ENCODE measurements at regions not wholly inside any gene's neighbourhood (a gene's known extent, or its start where the extent isn't known, plus 50 kb on each side); places are given as distances from the start of the nearest gene placed in this dataset.
"Not testable (repeated sequence)": the region's sequence is repeated elsewhere in the genome, so short reads cannot be mapped to it uniquely, and the experiment has no call there.

GRCh38 chr16:63652091-63652490 is 1469.8 kb downstream of the CDH11 start:
- no CpG with 5 or more reads among the region's 1 CpG for WGBS (ENCODE audit: insufficient coverage, low lambda C conversion rate)
- Histone ChIP-seq H3K27ac (ENCODE audit: low read length) (no peak overlapping the region), H3K9me3 (ENCODE audit: control insufficient read depth, low read depth, low read length) (no peaks in the 10 kb centered on the region), H3K36me3 (ENCODE audit: control insufficient read depth, insufficient read depth, low read length) (no peaks in the 10 kb centered on the region), H3K27me3 (ENCODE audit: control insufficient read depth, insufficient read depth, low read length) (no peaks in the 10 kb centered on the region), H3K4me1 (ENCODE audit: control insufficient read depth, insufficient read depth, low read length) (no peaks in the 10 kb centered on the region), H3K4me3 (ENCODE audit: low read length) (no peak overlapping the region)
- DNase-seq, result no peak

GRCh38 chr16:63650550-63650949 is 1471.3 kb downstream of the CDH11 start:
- H3K9me3 ChIP-seq (ENCODE audit: control insufficient read depth, low read depth, low read length), result no peaks in the 10 kb centered on the region
- no peak overlapping the region for H3K27ac ChIP-seq (ENCODE audit: low read length)
- H3K27me3 ChIP-seq (ENCODE audit: control insufficient read depth, insufficient read depth, low read length), result no peaks in the 10 kb centered on the region
- DNase-seq, result no peak
- H3K4me1 ChIP-seq (ENCODE audit: control insufficient read depth, insufficient read depth, low read length), result no peaks in the 10 kb centered on the region
- H3K4me3 ChIP-seq (ENCODE audit: low read length), result no peak overlapping the region
- H3K36me3 ChIP-seq (ENCODE audit: control insufficient read depth, insufficient read depth, low read length), result no peaks in the 10 kb centered on the region
- WGBS (ENCODE audit: insufficient coverage, low lambda C conversion rate), result no CpG with 5 or more reads among the region's 4 CpGs

GRCh38 chr16:63633706-63634445 is 1488.0 kb downstream of the CDH11 start:
- not testable (repeated sequence) for H3K4me1 ChIP-seq (ENCODE audit: control insufficient read depth, insufficient read depth, low read length); H3K9me3 ChIP-seq (ENCODE audit: control insufficient read depth, low read depth, low read length); H3K27ac ChIP-seq (ENCODE audit: low read length); DNase-seq; H3K36me3 ChIP-seq (ENCODE audit: control insufficient read depth, insufficient read depth, low read length); H3K27me3 ChIP-seq (ENCODE audit: control insufficient read depth, insufficient read depth, low read length); H3K4me3 ChIP-seq (ENCODE audit: low read length)
- WGBS (ENCODE audit: insufficient coverage, low lambda C conversion rate), result no CpG with 5 or more reads among the region's 10 CpGs

GRCh38 chr16:63629272-63629671 is 1492.6 kb downstream of the CDH11 start:
- no peak overlapping the region for H3K4me3 ChIP-seq (ENCODE audit: low read length)
- H3K9me3 ChIP-seq (ENCODE audit: control insufficient read depth, low read depth, low read length), result no peaks in the 10 kb centered on the region
- DNase-seq, result no peak
- no peaks in the 10 kb centered on the region for H3K27me3 ChIP-seq (ENCODE audit: control insufficient read depth, insufficient read depth, low read length)
- no peaks in the 10 kb centered on the region for H3K36me3 ChIP-seq (ENCODE audit: control insufficient read depth, insufficient read depth, low read length)
- no peaks in the 10 kb centered on the region for H3K4me1 ChIP-seq (ENCODE audit: control insufficient read depth, insufficient read depth, low read length)
- H3K27ac ChIP-seq (ENCODE audit: low read length), result no peak overlapping the region

- DNase-seq, result no peak
- no peak overlapping the region for H3K4me3 ChIP-seq (ENCODE audit: low read length)
- H3K4me1 ChIP-seq (ENCODE audit: control insufficient read depth, insufficient read depth, low read length), result no peaks in the 10 kb centered on the region
- H3K27ac ChIP-seq (ENCODE audit: low read length), result no peak overlapping the region
- H3K27me3 ChIP-seq (ENCODE audit: control insufficient read depth, insufficient read depth, low read length), result no peaks in the 10 kb centered on the region
- H3K9me3 ChIP-seq (ENCODE audit: control insufficient read depth, low read depth, low read length), result no peaks in the 10 kb centered on the region
- no peaks in the 10 kb centered on the region for H3K36me3 ChIP-seq (ENCODE audit: control insufficient read depth, insufficient read depth, low read length)
These were observed 1493.1 kb downstream of the CDH11 start for GRCh38 chr16:63628812-63629211.

- H3K27ac ChIP-seq (ENCODE audit: low read length), result no peak overlapping the region
- H3K9me3 ChIP-seq (ENCODE audit: control insufficient read depth, low read depth, low read length), result no peaks in the 10 kb centered on the region
- no peak for DNase-seq
- no peaks in the 10 kb centered on the region for H3K4me1 ChIP-seq (ENCODE audit: control insufficient read depth, insufficient read depth, low read length)
- H3K4me3 ChIP-seq (ENCODE audit: low read length), result no peak overlapping the region
- no peaks in the 10 kb centered on the region for H3K27me3 ChIP-seq (ENCODE audit: control insufficient read depth, insufficient read depth, low read length)
- no peaks in the 10 kb centered on the region for H3K36me3 ChIP-seq (ENCODE audit: control insufficient read depth, insufficient read depth, low read length)
- 78% methylated on average over 1 of the region's 1 CpG for WGBS (ENCODE audit: insufficient coverage, low lambda C conversion rate)
These were observed 1496.7 kb downstream of the CDH11 start for GRCh38 chr16:63625126-63625525.

- no peak for DNase-seq
- no peak overlapping the region for H3K27ac ChIP-seq (ENCODE audit: low read length)
- H3K4me1 ChIP-seq (ENCODE audit: control insufficient read depth, insufficient read depth, low read length), result no peaks in the 10 kb centered on the region
- H3K4me3 ChIP-seq (ENCODE audit: low read length), result no peak overlapping the region
- H3K9me3 ChIP-seq (ENCODE audit: control insufficient read depth, low read depth, low read length), result no peaks in the 10 kb centered on the region
- H3K36me3 ChIP-seq (ENCODE audit: control insufficient read depth, insufficient read depth, low read length), result no peaks in the 10 kb centered on the region
- WGBS (ENCODE audit: insufficient coverage, low lambda C conversion rate), result 89% methylated on average over 1 of the region's 4 CpGs
- H3K27me3 ChIP-seq (ENCODE audit: control insufficient read depth, insufficient read depth, low read length), result no peaks in the 10 kb centered on the region
These were observed 1498.3 kb downstream of the CDH11 start for GRCh38 chr16:63623551-63624039.

- Histone ChIP-seq H3K4me3 (ENCODE audit: low read length) (no peak overlapping the region), H3K27me3 (ENCODE audit: control insufficient read depth, insufficient read depth, low read length) (no peaks in the 10 kb centered on the region), H3K27ac (ENCODE audit: low read length) (no peak overlapping the region), H3K36me3 (ENCODE audit: control insufficient read depth, insufficient read depth, low read length) (no peaks in the 10 kb centered on the region), H3K4me1 (ENCODE audit: control insufficient read depth, insufficient read depth, low read length) (no peaks in the 10 kb centered on the region), H3K9me3 (ENCODE audit: control insufficient read depth, low read depth, low read length) (peaks cover 4% of the 10 kb centered on the region)
- DNase-seq, result no peak
- no CpG with 5 or more reads among the region's 3 CpGs for WGBS (ENCODE audit: insufficient coverage, low lambda C conversion rate)
These were observed 1502.9 kb downstream of the CDH11 start for GRCh38 chr16:63618896-63619485.

GRCh38 chr16:63617990-63618763 is 1503.7 kb downstream of the CDH11 start:
- no CpG with 5 or more reads among the region's 16 CpGs for WGBS (ENCODE audit: insufficient coverage, low lambda C conversion rate)
- Histone ChIP-seq H3K27ac (ENCODE audit: low read length) (no peak overlapping the region), H3K4me3 (ENCODE audit: low read length) (peak overlapping the region; percentile 42), H3K9me3 (ENCODE audit: control insufficient read depth, low read depth, low read length) (peaks cover 4% of the 10 kb centered on the region), H3K36me3 (ENCODE audit: control insufficient read depth, insufficient read depth, low read length) (no peaks in the 10 kb centered on the region), H3K4me1 (ENCODE audit: control insufficient read depth, insufficient read depth, low read length) (no peaks in the 10 kb centered on the region), H3K27me3 (ENCODE audit: control insufficient read depth, insufficient read depth, low read length) (no peaks in the 10 kb centered on the region)
- peak in 1 of 2 donors; percentile 1 for DNase-seq

- peak overlapping the region; percentile 42 for H3K4me3 ChIP-seq (ENCODE audit: low read length)
- no peak overlapping the region for H3K27ac ChIP-seq (ENCODE audit: low read length)
- H3K36me3 ChIP-seq (ENCODE audit: control insufficient read depth, insufficient read depth, low read length), result no peaks in the 10 kb centered on the region
- peaks cover 4% of the 10 kb centered on the region for H3K9me3 ChIP-seq (ENCODE audit: control insufficient read depth, low read depth, low read length)
- H3K4me1 ChIP-seq (ENCODE audit: control insufficient read depth, insufficient read depth, low read length), result no peaks in the 10 kb centered on the region
- DNase-seq, result peak in 1 of 2 donors; percentile 2
- H3K27me3 ChIP-seq (ENCODE audit: control insufficient read depth, insufficient read depth, low read length), result no peaks in the 10 kb centered on the region
- WGBS (ENCODE audit: insufficient coverage, low lambda C conversion rate), result no CpG with 5 or more reads among the region's 55 CpGs
These were observed 1504.5 kb downstream of the CDH11 start for GRCh38 chr16:63617047-63617989.
